ENCODE measurements at regions not wholly inside any gene's neighbourhood (a gene's known extent, or its start where the extent isn't known, plus 50 kb on each side); places are given as distances from the start of the nearest gene placed in this dataset.
"Not testable (repeated sequence)": the region's sequence is repeated elsewhere in the genome, so short reads cannot be mapped to it uniquely, and the experiment has no call there.

- no peak for DNase-seq
Measured at GRCh38 chr20:19112828-19113227, 99.6 kb upstream of the SLC24A3 start.

- no peak for DNase-seq
Measured at GRCh38 chr20:19113343-19113930, 99.0 kb upstream of the SLC24A3 start.

GRCh38 chr20:19114410-19114809 lies 98.0 kb upstream of the SLC24A3 start:
- no peak for DNase-seq

- DNase-seq, result no peak
Measured at GRCh38 chr20:19115581-19115980, 96.9 kb upstream of the SLC24A3 start.

GRCh38 chr20:19120011-19120410 lies 92.4 kb upstream of the SLC24A3 start:
- DNase-seq, result no peak

GRCh38 chr20:19120569-19120968 lies 91.9 kb upstream of the SLC24A3 start:
- no peak for DNase-seq

- no peak for DNase-seq
Measured at GRCh38 chr20:19121463-19121862, 91.0 kb upstream of the SLC24A3 start.

GRCh38 chr20:19121916-19122315 lies 90.5 kb upstream of the SLC24A3 start:
- DNase-seq, result no peak

- DNase-seq, result no peak
Measured at GRCh38 chr20:19122395-19122794, 90.0 kb upstream of the SLC24A3 start.

GRCh38 chr20:19125508-19125907 lies 86.9 kb upstream of the SLC24A3 start:
- DNase-seq, result no peak

GRCh38 chr20:19129306-19129705 lies 83.1 kb upstream of the SLC24A3 start:
- DNase-seq, result no peak

- DNase-seq, result peak in 2 of 56 donors; percentile 2 to 11
Measured at GRCh38 chr20:19129976-19130612, 82.3 kb upstream of the SLC24A3 start.

- no peak for DNase-seq
Measured at GRCh38 chr20:19130613-19130984, 81.8 kb upstream of the SLC24A3 start.

GRCh38 chr20:19137641-19138040 lies 74.8 kb upstream of the SLC24A3 start:
- DNase-seq, result no peak

- DNase-seq, result no peak
Measured at GRCh38 chr20:19138758-19139157, 73.7 kb upstream of the SLC24A3 start.

GRCh38 chr20:19139584-19139983 lies 72.9 kb upstream of the SLC24A3 start:
- DNase-seq, result not testable (repeated sequence)

- no peak for DNase-seq
Measured at GRCh38 chr20:19141998-19142397, 70.4 kb upstream of the SLC24A3 start.

- no peak for DNase-seq
Measured at GRCh38 chr20:19143890-19144289, 68.6 kb upstream of the SLC24A3 start.

- DNase-seq, result no peak
Measured at GRCh38 chr20:19161336-19161735, 51.1 kb upstream of the SLC24A3 start.

Data from amygdala (tissue), 56 donors.